H1 (cell line): ENCODE measurements at regions not wholly inside any gene's neighbourhood (a gene's known extent, or its start where the extent isn't known, plus 50 kb on each side); places are given as distances from the start of the nearest gene placed in this dataset.
A peak's percentile ranks its signal among the peaks of the same experiment; 100 is the strongest.

Experiments used
- CTCF ChIA-PET: fragments of 300-600 bp; sonication (Branson Sonifier 250); formaldehyde crosslinking; loops from one replicate; lab custom pipeline; 2021; ENCODE audit not compliant: partially characterized antibody; lab: Charles Lee
- POLR2A ChIA-PET: fragments of 300-600 bp; sonication (Branson Sonifier 250); formaldehyde crosslinking; loops from one replicate; lab custom pipeline; 2021; ENCODE audit warnings: inconsistent platforms; ENCODE audit not compliant: partially characterized antibody; lab: Charles Lee
- DNase-seq, 2 experiments: peaks; one replicate each; pipeline versions ENCODE4 v3.0.0 to v3.0.0-alpha.2; 2010 to 2022; ENCODE audit warnings: low spot score in 2 of 2, low read depth in 1 of 2, mixed read lengths in 1 of 2
- FAIRE-seq: peaks from 2 replicates; lab custom pipeline; 2011; peaks lifted over from hg19 to GRCh38; lab: Jason Lieb, UNC
- H2AFZ ChIP-seq: 2 replicates; pipeline ENCODE4 v1.8.1; 2012; ENCODE audit warnings: low read length, inconsistent platforms
- H2AK5ac ChIP-seq: 2 replicates; pipeline ENCODE4 v1.6.1; 2013; ENCODE audit warnings: low read depth, low read length
- H2BK120ac ChIP-seq: replicated peaks from 2 replicates; pipeline ENCODE3; 2013; ENCODE audit warnings: low read depth, low read length, inconsistent platforms
- H2BK12ac ChIP-seq: 2 replicates; pipeline ENCODE4 v1.6.1; 2013; ENCODE audit warnings: low read depth, low read length
- H2BK15ac ChIP-seq: 2 replicates; pipeline ENCODE4 v1.6.1; 2013; ENCODE audit warnings: low read length
- H2BK20ac ChIP-seq: 2 replicates; pipeline ENCODE4 v1.6.1; 2013; ENCODE audit warnings: low read length
- H2BK5ac ChIP-seq: 2 replicates; pipeline ENCODE4 v1.6.1; 2013; ENCODE audit warnings: low read depth, low read length
- H3K14ac ChIP-seq: 2 replicates; pipeline ENCODE4 v1.6.1; 2013; ENCODE audit warnings: inconsistent platforms; ENCODE audit not compliant: insufficient read length
- H3K18ac ChIP-seq: 2 replicates; pipeline ENCODE4 v1.6.1; 2013; ENCODE audit warnings: low read length; ENCODE audit errors: extremely low read depth
- H3K23ac ChIP-seq: 2 replicates; pipeline ENCODE4 v1.6.1; 2013; ENCODE audit warnings: inconsistent platforms; ENCODE audit not compliant: insufficient read length
- H3K23me2 ChIP-seq: 2 replicates; pipeline ENCODE4 v1.6.1; 2013; ENCODE audit warnings: low read depth, low read length
- H3K27ac ChIP-seq: 2 replicates; pipeline ENCODE4 v1.6.1; 2011; ENCODE audit warnings: low read depth, low read length, inconsistent platforms
- H3K27me3 ChIP-seq, 4 experiments: replicated peaks in 1 of 4; 1 replicate in 1 of 4; 2 replicates in 3 of 4; pipeline versions ENCODE4 v1.6.1 to v1.8.1; 2011 to 2013; ENCODE audit warnings: low read length in 3 of 4, mild to moderate bottlenecking in 3 of 4, inconsistent platforms in 2 of 4, mixed read lengths in 2 of 4, moderate library complexity in 1 of 4; ENCODE audit not compliant: control insufficient read depth in 3 of 4, insufficient read depth in 3 of 4; ENCODE audit errors: extremely low read depth in 1 of 4
- H3K36me3 ChIP-seq, 4 experiments: 2 replicates each; pipeline versions ENCODE4 v1.6.1 to v1.8.1; 2011 to 2013; ENCODE audit warnings: mild to moderate bottlenecking in 4 of 4, low read length in 3 of 4, moderate library complexity in 2 of 4, control low read depth in 1 of 4, inconsistent platforms in 1 of 4; ENCODE audit not compliant: insufficient read depth in 4 of 4, control insufficient read depth in 2 of 4
- H3K4ac ChIP-seq: replicated peaks from 2 replicates; pipeline ENCODE3; 2013; ENCODE audit warnings: low read length, low read depth, mixed read lengths, inconsistent platforms; ENCODE audit not compliant: insufficient read length
- H3K4me1 ChIP-seq, 4 experiments: replicated peaks in 1 of 4; 1 replicate in 1 of 4; 2 replicates in 3 of 4; pipeline versions ENCODE4 v1.6.1 to v1.8.1; 2011 to 2013; ENCODE audit warnings: low read length in 3 of 4, inconsistent platforms in 2 of 4, mixed read lengths in 1 of 4; ENCODE audit not compliant: insufficient read depth in 4 of 4, control insufficient read depth in 3 of 4
- H3K4me2 ChIP-seq, 2 experiments: 2 replicates each; pipeline versions ENCODE4 v1.6.1 to v1.8.1; 2011 to 2013; ENCODE audit warnings: low read depth in 2 of 2, low read length in 2 of 2, control low read depth in 1 of 2, inconsistent platforms in 1 of 2, mild to moderate bottlenecking in 1 of 2; ENCODE audit not compliant: insufficient read depth in 1 of 2
- H3K4me3 ChIP-seq, 4 experiments: fragments of 200-600, 300-600 bp in 1 of 4; sonication (generic), shearing (Covaris generic), sonication (Bioruptor Twin) in 1 of 4; 2 replicates each; pipeline versions ENCODE4 v1.5.1 to v1.8.1; 2011 to 2016; ENCODE audit warnings: low read length in 4 of 4, low read depth in 3 of 4, control low read depth in 2 of 4, inconsistent platforms in 2 of 4, mild to moderate bottlenecking in 2 of 4, mixed read lengths in 1 of 4, moderate library complexity in 1 of 4; ENCODE audit not compliant: insufficient read depth in 2 of 4; ENCODE audit errors: extremely low read depth in 1 of 4
- H3K56ac ChIP-seq: replicated peaks from 2 replicates; pipeline ENCODE3; 2013; ENCODE audit warnings: low read depth, mild to moderate bottlenecking, mixed read lengths, low read length, inconsistent platforms; ENCODE audit not compliant: insufficient read length
- H3K79me1 ChIP-seq: 2 replicates; pipeline ENCODE4 v1.6.1; 2013; ENCODE audit warnings: low read depth, low read length, control low read depth
- H3K79me2 ChIP-seq, 2 experiments: 2 replicates each; pipeline versions ENCODE4 v1.6.1 to v1.8.1; 2012 to 2013; ENCODE audit warnings: low read length in 2 of 2, mild to moderate bottlenecking in 2 of 2, inconsistent platforms in 1 of 2; ENCODE audit not compliant: insufficient read depth in 2 of 2, control insufficient read depth in 1 of 2
- H3K9ac ChIP-seq, 4 experiments: replicated peaks in 1 of 4; 1 replicate in 1 of 4; 2 replicates in 3 of 4; pipeline versions ENCODE4 v1.6.1 to v1.8.1; 2011 to 2013; ENCODE audit warnings: low read depth in 3 of 4, low read length in 3 of 4, control low read depth in 2 of 4, mild to moderate bottlenecking in 2 of 4, moderate library complexity in 2 of 4, inconsistent platforms in 1 of 4; ENCODE audit errors: extremely low read depth in 1 of 4
- H3K9me3 ChIP-seq, 2 experiments: 2 replicates each; pipeline versions ENCODE4 v1.6.1 to v1.8.1; 2012 to 2013; ENCODE audit warnings: mild to moderate bottlenecking in 2 of 2, moderate library complexity in 2 of 2, control low read depth in 1 of 2, inconsistent platforms in 1 of 2, low read depth in 1 of 2, low read length in 1 of 2, mixed read lengths in 1 of 2; ENCODE audit not compliant: insufficient read depth in 2 of 2
- H4K20me1 ChIP-seq, 2 experiments: replicated peaks in 1 of 2; 2 replicates each; pipeline versions ENCODE3 to v1.8.1; 2011 to 2013; ENCODE audit warnings: inconsistent platforms in 2 of 2, low read length in 2 of 2, mild to moderate bottlenecking in 1 of 2; ENCODE audit not compliant: insufficient read depth in 2 of 2, control insufficient read depth in 1 of 2
- H4K5ac ChIP-seq: 2 replicates; pipeline ENCODE4 v1.6.1; 2013; ENCODE audit warnings: low read length, low read depth, mixed read lengths, inconsistent platforms; ENCODE audit not compliant: insufficient read length
- H4K8ac ChIP-seq: 2 replicates; pipeline ENCODE4 v1.8.0; 2013; ENCODE audit warnings: mild to moderate bottlenecking, moderate library complexity, low read length, inconsistent platforms; ENCODE audit not compliant: insufficient read depth; ENCODE audit errors: extremely low read depth
- H4K91ac ChIP-seq: replicated peaks from 2 replicates; pipeline ENCODE3; 2013; ENCODE audit warnings: low read length, mixed read lengths, inconsistent platforms; ENCODE audit not compliant: insufficient read length
- ASH2L ChIP-seq: fragments of 200-600, 300-600 bp; sonication (generic); IDR thresholded peaks from one replicate; pipeline ENCODE4 v1.7.1; 2017; ENCODE audit warnings: low read length
- EP300 ChIP-seq, 2 experiments: IDR thresholded peaks; 1 replicate in 1 of 2; 2 replicates in 1 of 2; pipeline ENCODE4 v1.6.1; 2011 to 2012; ENCODE audit warnings: low read depth in 2 of 2, low read length in 2 of 2, mild to moderate bottlenecking in 2 of 2, borderline replicate concordance in 1 of 2, inconsistent platforms in 1 of 2, moderate library complexity in 1 of 2
- EZH2 ChIP-seq: fragments of 200-600 bp; sonication (generic); IDR thresholded peaks from 2 replicates; pipeline ENCODE4 v1.7.1; 2012; ENCODE audit warnings: low read depth, mild to moderate bottlenecking, moderate library complexity, low read length, inconsistent platforms; ENCODE audit not compliant: severe bottlenecking
- FOSL1 ChIP-seq: IDR thresholded peaks from 2 replicates; pipeline ENCODE4 v1.6.1; 2011; ENCODE audit warnings: mild to moderate bottlenecking, low read depth, low read length, moderate library complexity; ENCODE audit not compliant: insufficient read depth
- RAD21 ChIP-seq, 2 experiments: IDR thresholded peaks in 1 of 2; conservative IDR thresholded peaks in 1 of 2; 2 replicates each; pipeline ENCODE4 v1.6.1; 2011; ENCODE audit warnings: low read depth in 2 of 2, low read length in 2 of 2, improper control_type of control experiment in 1 of 2, inconsistent platforms in 1 of 2, mild to moderate bottlenecking in 1 of 2, moderate library complexity in 1 of 2
- WGBS, 2 experiments: shearing (Covaris generic) in 1 of 2; methylation state at CpG; one replicate each; pipeline versions ENCODE4 v1.1.6 to v1.1.7; 2013 to 2015; ENCODE audit warnings: low lambda C conversion rate in 2 of 2, mixed read lengths in 2 of 2, inconsistent platforms in 1 of 2, low coverage in 1 of 2, missing lambda C conversion rate in 1 of 2; ENCODE audit not compliant: insufficient replicate concordance in 2 of 2, insufficient coverage in 1 of 2, insufficient read length in 1 of 2; ENCODE audit errors: extremely low coverage in 1 of 2, missing lambda C conversion rate in 1 of 2; 5-methylcytosine and 5-hydroxymethylcytosine counted together
- TF ChIP-seq, protein P1 (sequence below): IDR thresholded peaks from 2 replicates; pipeline ENCODE4 v1.6.1; 2012; ENCODE audit warnings: inconsistent platforms
- TF ChIP-seq, protein P2 (sequence below): IDR thresholded peaks from 2 replicates; pipeline ENCODE4 v1.6.1; 2012; ENCODE audit warnings: low read length, inconsistent platforms
- TF ChIP-seq, protein P3 (sequence below), 3 experiments: IDR thresholded peaks; 1 replicate in 2 of 3; 2 replicates in 1 of 3; pipeline versions ENCODE4 v1.5.1 to v1.6.1; 2011; ENCODE audit warnings: low read length in 3 of 3, mild to moderate bottlenecking in 3 of 3, inconsistent platforms in 2 of 3, low read depth in 1 of 3, moderate library complexity in 1 of 3; ENCODE audit not compliant: insufficient read depth in 1 of 3; ENCODE audit errors: control extremely low read depth in 1 of 3

DNA sequence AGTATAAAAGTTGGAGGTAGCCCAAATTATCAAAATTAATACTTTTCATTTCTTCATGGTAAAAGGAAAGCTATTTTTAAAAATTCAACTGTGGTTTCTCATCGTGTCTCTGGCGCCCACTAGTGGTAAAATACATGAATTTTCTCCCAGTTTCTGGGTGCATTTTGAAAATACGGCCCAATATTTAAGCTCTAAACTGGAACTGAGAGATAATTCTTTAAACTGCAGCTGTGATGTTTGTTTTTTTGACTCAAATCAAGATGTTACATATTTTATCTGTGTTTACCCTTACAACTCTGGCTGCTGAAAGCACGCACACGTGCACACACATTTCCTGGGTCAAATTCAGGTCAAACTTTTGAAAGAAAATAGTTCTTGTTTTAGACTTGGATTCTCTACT, 123.9 kb upstream of the ACSL4 start:
- no peak overlapping the region for H2AFZ ChIP-seq
- ChIA-PET CTCF (interaction anchor here (0.6 to 3.0 kb wide), 31 partner anchors 11 to 223 kb away, joined by 3 to 28 read pairs (median 4); partner anchors contain the start of gene ACSL4), POLR2A (no interaction called here)
- H3K27ac ChIP-seq: no peak overlapping the region
- H3K56ac ChIP-seq: no peak overlapping the region
- H3K18ac ChIP-seq: no peak overlapping the region
- no peak overlapping the region for H3K9ac ChIP-seq
- no peak overlapping the region for H3K4me3 ChIP-seq
- H3K9me3 ChIP-seq: no peaks in the 10 kb centered on the region
- H3K23ac ChIP-seq: no peak overlapping the region
- FAIRE-seq (peak; percentile 19), DNase-seq (no peak)
- H3K23me2 ChIP-seq: no peaks in the 10 kb centered on the region
- H2BK5ac ChIP-seq: no peak overlapping the region
- no peak overlapping the region for H3K4me2 ChIP-seq
- H3K4ac ChIP-seq: no peak overlapping the region
- no peak overlapping the region for H4K5ac ChIP-seq
- H3K79me2 ChIP-seq: no peaks in the 10 kb centered on the region
- no peak overlapping the region for H2BK12ac ChIP-seq
- no peak overlapping the region for H2BK15ac ChIP-seq
- no peaks in the 10 kb centered on the region for H3K27me3 ChIP-seq
- H2AK5ac ChIP-seq: no peak overlapping the region
- H2BK20ac ChIP-seq: no peak overlapping the region
- no peaks in the 10 kb centered on the region for H3K36me3 ChIP-seq
- 44% methylated on average over 5 of the region's 5 CpGs; no CpG with 5 or more reads in 1 of the 2 experiments for WGBS, 2 experiments
- H3K4me1 ChIP-seq: no peaks in the 10 kb centered on the region
- no peaks in the 10 kb centered on the region for H3K79me1 ChIP-seq
- no peak overlapping the region for H4K91ac ChIP-seq
- no peak overlapping the region for H3K14ac ChIP-seq
- H2BK120ac ChIP-seq: no peak overlapping the region
- no peaks in the 10 kb centered on the region for H4K20me1 ChIP-seq
- H4K8ac ChIP-seq: no peak overlapping the region
- TF ChIP-seq EZH2 (no peak), EP300 (IDR thresholded peaks at IDR 0.05; ENCODE audit: borderline replicate concordance in 1 of 2, low read depth in 2 of 2, low read length in 2 of 2) (no peak), FOSL1 (no peak), RAD21 (IDR thresholded peaks at IDR 0.05 in 1 of 2, conservative IDR thresholded peaks at IDR 0.05 in 1 of 2; ENCODE audit: low read depth in 2 of 2, low read length in 2 of 2) (peak; percentile 57 to 60), ASH2L (no peak)
- TF ChIP-seq, protein P1, sequence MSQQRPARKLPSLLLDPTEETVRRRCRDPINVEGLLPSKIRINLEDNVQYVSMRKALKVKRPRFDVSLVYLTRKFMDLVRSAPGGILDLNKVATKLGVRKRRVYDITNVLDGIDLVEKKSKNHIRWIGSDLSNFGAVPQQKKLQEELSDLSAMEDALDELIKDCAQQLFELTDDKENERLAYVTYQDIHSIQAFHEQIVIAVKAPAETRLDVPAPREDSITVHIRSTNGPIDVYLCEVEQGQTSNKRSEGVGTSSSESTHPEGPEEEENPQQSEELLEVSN: no peak
- TF ChIP-seq, protein P2, sequence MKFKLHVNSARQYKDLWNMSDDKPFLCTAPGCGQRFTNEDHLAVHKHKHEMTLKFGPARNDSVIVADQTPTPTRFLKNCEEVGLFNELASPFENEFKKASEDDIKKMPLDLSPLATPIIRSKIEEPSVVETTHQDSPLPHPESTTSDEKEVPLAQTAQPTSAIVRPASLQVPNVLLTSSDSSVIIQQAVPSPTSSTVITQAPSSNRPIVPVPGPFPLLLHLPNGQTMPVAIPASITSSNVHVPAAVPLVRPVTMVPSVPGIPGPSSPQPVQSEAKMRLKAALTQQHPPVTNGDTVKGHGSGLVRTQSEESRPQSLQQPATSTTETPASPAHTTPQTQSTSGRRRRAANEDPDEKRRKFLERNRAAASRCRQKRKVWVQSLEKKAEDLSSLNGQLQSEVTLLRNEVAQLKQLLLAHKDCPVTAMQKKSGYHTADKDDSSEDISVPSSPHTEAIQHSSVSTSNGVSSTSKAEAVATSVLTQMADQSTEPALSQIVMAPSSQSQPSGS: no peak
- TF ChIP-seq, protein P3, sequence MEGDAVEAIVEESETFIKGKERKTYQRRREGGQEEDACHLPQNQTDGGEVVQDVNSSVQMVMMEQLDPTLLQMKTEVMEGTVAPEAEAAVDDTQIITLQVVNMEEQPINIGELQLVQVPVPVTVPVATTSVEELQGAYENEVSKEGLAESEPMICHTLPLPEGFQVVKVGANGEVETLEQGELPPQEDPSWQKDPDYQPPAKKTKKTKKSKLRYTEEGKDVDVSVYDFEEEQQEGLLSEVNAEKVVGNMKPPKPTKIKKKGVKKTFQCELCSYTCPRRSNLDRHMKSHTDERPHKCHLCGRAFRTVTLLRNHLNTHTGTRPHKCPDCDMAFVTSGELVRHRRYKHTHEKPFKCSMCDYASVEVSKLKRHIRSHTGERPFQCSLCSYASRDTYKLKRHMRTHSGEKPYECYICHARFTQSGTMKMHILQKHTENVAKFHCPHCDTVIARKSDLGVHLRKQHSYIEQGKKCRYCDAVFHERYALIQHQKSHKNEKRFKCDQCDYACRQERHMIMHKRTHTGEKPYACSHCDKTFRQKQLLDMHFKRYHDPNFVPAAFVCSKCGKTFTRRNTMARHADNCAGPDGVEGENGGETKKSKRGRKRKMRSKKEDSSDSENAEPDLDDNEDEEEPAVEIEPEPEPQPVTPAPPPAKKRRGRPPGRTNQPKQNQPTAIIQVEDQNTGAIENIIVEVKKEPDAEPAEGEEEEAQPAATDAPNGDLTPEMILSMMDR (IDR thresholded peaks at IDR 0.05; ENCODE audit: control extremely low read depth in 1 of 3, insufficient read depth in 1 of 3, low read depth in 1 of 3, low read length in 3 of 3): peak in 2 of 3 experiments; percentile 34 to 36; a peak in 2 of 4 replicates
